ENCODE measurements at regions not wholly inside any gene's neighbourhood (a gene's known extent, or its start where the extent isn't known, plus 50 kb on each side); places are given as distances from the start of the nearest gene placed in this dataset.

- H3K4me3 ChIP-seq (ENCODE audit: low read depth, low read length), result no peak overlapping the region
- no peak for DNase-seq
- no peak for TF ChIP-seq CTCF (IDR thresholded peaks at IDR 0.05; ENCODE audit: low read depth, low read length)
Observed at GRCh38 chr12:74781991-74782485, 244.4 kb downstream of the ATXN7L3B start.

GRCh38 chr12:74790931-74791330, 253.3 kb downstream of the ATXN7L3B start:
- Histone ChIP-seq H3K36me3 (no peaks in the 10 kb centered on the region), H3K27me3 (no peaks in the 10 kb centered on the region), H3K9me3 (no peaks in the 10 kb centered on the region), H3K4me3 (ENCODE audit: low read depth, low read length) (no peak overlapping the region), H3K4me1 (no peaks in the 10 kb centered on the region)
- no peak for TF ChIP-seq CTCF (IDR thresholded peaks at IDR 0.05; ENCODE audit: low read depth, low read length)
- DNase-seq, result no peak

More at GRCh38 chr12:74781991-74782485, 244.4 kb downstream of the ATXN7L3B start:
- Histone ChIP-seq H3K4me1 (no peaks in the 10 kb centered on the region), H3K9me3 (no peaks in the 10 kb centered on the region), H3K36me3 (no peaks in the 10 kb centered on the region), H3K27me3 (no peaks in the 10 kb centered on the region)

- H3K4me1 ChIP-seq, result no peaks in the 10 kb centered on the region
- H3K4me3 ChIP-seq (ENCODE audit: low read depth, low read length), result no peak overlapping the region
- no peaks in the 10 kb centered on the region for H3K9me3 ChIP-seq
- no peaks in the 10 kb centered on the region for H3K36me3 ChIP-seq
- DNase-seq, result no peak
- TF ChIP-seq CTCF (IDR thresholded peaks at IDR 0.05; ENCODE audit: low read depth, low read length), result no peak
- H3K27me3 ChIP-seq, result no peaks in the 10 kb centered on the region
Observed at GRCh38 chr12:74791365-74791764, 253.7 kb downstream of the ATXN7L3B start.

- no peaks in the 10 kb centered on the region for H3K36me3 ChIP-seq
- H3K4me3 ChIP-seq (ENCODE audit: low read depth, low read length), result no peak overlapping the region
- no peaks in the 10 kb centered on the region for H3K27me3 ChIP-seq
- no peak for DNase-seq
- H3K9me3 ChIP-seq, result no peaks in the 10 kb centered on the region
- H3K4me1 ChIP-seq, result no peaks in the 10 kb centered on the region
- TF ChIP-seq CTCF (IDR thresholded peaks at IDR 0.05; ENCODE audit: low read depth, low read length), result no peak
Observed at GRCh38 chr12:74794522-74794921, 256.9 kb downstream of the ATXN7L3B start.

GRCh38 chr12:74801625-74802024, 264.0 kb downstream of the ATXN7L3B start:
- Histone ChIP-seq H3K36me3 (no peaks in the 10 kb centered on the region), H3K9me3 (no peaks in the 10 kb centered on the region), H3K4me1 (no peaks in the 10 kb centered on the region), H3K27me3 (no peaks in the 10 kb centered on the region; the same call in 1 of the 2 replicates), H3K4me3 (ENCODE audit: low read depth, low read length) (no peak overlapping the region)
- TF ChIP-seq CTCF (IDR thresholded peaks at IDR 0.05; ENCODE audit: low read depth, low read length), result no peak
- no peak for DNase-seq

GRCh38 chr12:74816398-74817175, 279.0 kb downstream of the ATXN7L3B start:
- DNase-seq, result no peak
- no peak for TF ChIP-seq CTCF (IDR thresholded peaks at IDR 0.05; ENCODE audit: low read depth, low read length)
- no peaks in the 10 kb centered on the region for H3K27me3 ChIP-seq
- H3K4me3 ChIP-seq (ENCODE audit: low read depth, low read length), result no peak overlapping the region
- H3K9me3 ChIP-seq, result no peaks in the 10 kb centered on the region
- H3K4me1 ChIP-seq, result no peaks in the 10 kb centered on the region
- no peaks in the 10 kb centered on the region for H3K36me3 ChIP-seq
